ENCODE measurements at regions not wholly inside any gene's neighbourhood (a gene's known extent, or its start where the extent isn't known, plus 50 kb on each side); places are given as distances from the start of the nearest gene placed in this dataset.
A peak's percentile ranks its signal among the peaks of the same experiment; 100 is the strongest.

DNA sequence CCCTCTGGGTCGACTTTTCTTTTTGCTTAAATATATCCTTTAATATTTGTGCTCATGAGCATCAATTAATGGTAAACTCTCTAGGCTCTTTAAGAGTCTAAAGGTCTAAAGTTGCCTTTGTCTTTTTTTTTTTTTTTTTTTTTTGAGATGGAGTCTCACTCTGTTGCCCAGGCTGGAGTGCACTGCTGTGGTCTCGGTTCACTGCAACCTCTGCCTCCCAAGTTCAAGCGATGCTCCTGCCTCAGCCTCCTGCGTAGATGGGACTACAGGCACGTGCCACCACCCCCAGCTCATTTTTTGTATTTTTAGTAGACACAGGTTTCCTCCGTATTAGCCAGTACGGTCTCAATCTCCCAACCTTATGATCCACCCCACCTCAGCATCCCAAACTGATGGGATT is 122.0 kb upstream of the TMEM170B start:
- Histone ChIP-seq H3K27ac (ENCODE audit: low read depth in 2 of 2, low read length in 1 of 2) (no peak overlapping the region), H2AFZ (ENCODE audit: low read depth) (no peak overlapping the region), H3K9ac (no peak overlapping the region), H3K4me3 (ENCODE audit: low read depth in 2 of 2, low read length in 1 of 2) (no peak overlapping the region), H3K4me2 (no peak overlapping the region), H3K9me2 (no peaks in the 10 kb centered on the region), H4K20me1 (ENCODE audit: insufficient read depth) (no peaks in the 10 kb centered on the region; the same call in 1 of the 2 replicates), H3K4me1 (ENCODE audit: control insufficient read depth in 1 of 2, insufficient read depth in 2 of 2, low read depth in 1 of 2, low read length in 1 of 2) (peaks cover 9 to 22% of the 10 kb centered on the region in 2 experiments), H3K9me3 (no peaks in the 10 kb centered on the region), H3K27me3 (ENCODE audit: insufficient read depth) (no peaks in the 10 kb centered on the region), H3K36me3 (replicated peaks in 1 of 2; ENCODE audit: control insufficient read depth in 1 of 2, insufficient read depth in 2 of 2, low read length in 1 of 2) (no peaks in the 10 kb centered on the region), H3K79me2 (ENCODE audit: insufficient read depth) (no peaks in the 10 kb centered on the region), H3F3A (replicated peaks; ENCODE audit: insufficient read depth) (peaks cover 25% of the 10 kb centered on the region)
- DNase-seq, result no peak
- CTCF ChIA-PET, result interaction anchor here (1.0 kb wide), 1 partner anchor 169 kb away, joined by 3 read pairs; no protein-coding TSS in a partner anchor
- POLR2A ChIA-PET, result no interaction called here
- TF ChIP-seq SIN3A (IDR thresholded peaks at IDR 0.05; ENCODE audit: borderline replicate concordance, low read depth, low read length) (no peak), MEF2A (IDR thresholded peaks at IDR 0.05; ENCODE audit: borderline replicate concordance, low read depth) (no peak), FOXM1 (IDR thresholded peaks at IDR 0.05; ENCODE audit: low read depth) (no peak), ELF1 (IDR thresholded peaks at IDR 0.05) (no peak), TCF12 (IDR thresholded peaks at IDR 0.05) (no peak)
- 96% methylated on average over 7 of the region's 7 CpGs for WGBS (ENCODE audit: low lambda C conversion rate)

DNA sequence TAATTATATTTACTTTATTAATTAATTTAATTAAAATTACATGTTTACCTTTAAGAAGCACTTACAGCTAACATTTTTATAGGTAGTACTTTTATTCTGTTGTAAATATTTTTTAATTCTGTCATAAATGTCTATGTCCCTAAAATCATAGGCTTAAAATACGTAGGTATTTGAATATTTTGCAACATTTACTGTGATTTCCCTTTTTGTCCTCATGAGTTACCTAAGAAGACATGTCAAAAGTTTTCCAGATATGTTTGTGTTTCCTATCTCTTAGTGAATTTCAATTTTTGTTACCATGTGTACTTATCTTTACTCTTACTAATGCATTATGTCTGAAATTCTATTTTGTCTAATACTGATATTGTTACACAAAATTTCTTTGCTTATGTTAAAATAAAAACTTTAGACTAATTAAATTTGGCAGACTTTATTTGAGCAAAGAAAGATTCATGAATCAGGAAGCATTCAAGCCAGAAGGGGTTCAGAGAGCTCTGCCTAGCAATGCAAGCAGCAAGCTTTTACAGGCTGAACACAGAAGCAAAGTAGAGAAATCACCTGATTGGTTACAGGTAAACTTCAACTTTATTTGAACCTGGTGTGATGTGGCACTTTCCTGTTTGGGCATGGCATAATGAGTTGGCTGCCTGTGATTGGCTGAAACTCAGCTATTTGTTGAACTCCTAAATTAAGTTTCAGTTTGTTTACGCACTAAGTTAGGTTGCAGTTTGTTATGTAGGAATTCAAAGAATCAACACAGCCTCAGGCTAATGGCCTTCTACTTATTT is 123.2 kb upstream of the TMEM170B start:
- Histone ChIP-seq H4K20me1 (ENCODE audit: insufficient read depth) (no peaks in the 10 kb centered on the region; the same call in 1 of the 2 replicates), H3K4me3 (ENCODE audit: low read depth in 2 of 2, low read length in 1 of 2) (no peak overlapping the region), H3K9me3 (no peaks in the 10 kb centered on the region), H3K9me2 (no peaks in the 10 kb centered on the region), H3K27ac (ENCODE audit: low read depth in 2 of 2, low read length in 1 of 2) (peak overlapping the region in 1 of 2 experiments; percentile 47; a peak in 2 of 4 replicates), H3K4me1 (ENCODE audit: control insufficient read depth in 1 of 2, insufficient read depth in 2 of 2, low read depth in 1 of 2, low read length in 1 of 2) (peaks cover 9 to 23% of the 10 kb centered on the region in 2 experiments), H3K79me2 (ENCODE audit: insufficient read depth) (no peaks in the 10 kb centered on the region), H3K9ac (no peak overlapping the region), H3F3A (replicated peaks; ENCODE audit: insufficient read depth) (peaks cover 33% of the 10 kb centered on the region), H3K27me3 (ENCODE audit: insufficient read depth) (no peaks in the 10 kb centered on the region), H2AFZ (ENCODE audit: low read depth) (no peak overlapping the region), H3K36me3 (replicated peaks in 1 of 2; ENCODE audit: control insufficient read depth in 1 of 2, insufficient read depth in 2 of 2, low read length in 1 of 2) (no peaks in the 10 kb centered on the region), H3K4me2 (no peak overlapping the region)
- ChIA-PET POLR2A (interaction anchor here (0.8 kb wide), 1 partner anchor 13 kb away, joined by 3 read pairs; no protein-coding TSS in a partner anchor), CTCF (interaction anchor here (1.3 kb wide), 1 partner anchor 10 kb away, joined by 6 read pairs; no protein-coding TSS in a partner anchor)
- no peak for DNase-seq
- TF ChIP-seq, protein P1, sequence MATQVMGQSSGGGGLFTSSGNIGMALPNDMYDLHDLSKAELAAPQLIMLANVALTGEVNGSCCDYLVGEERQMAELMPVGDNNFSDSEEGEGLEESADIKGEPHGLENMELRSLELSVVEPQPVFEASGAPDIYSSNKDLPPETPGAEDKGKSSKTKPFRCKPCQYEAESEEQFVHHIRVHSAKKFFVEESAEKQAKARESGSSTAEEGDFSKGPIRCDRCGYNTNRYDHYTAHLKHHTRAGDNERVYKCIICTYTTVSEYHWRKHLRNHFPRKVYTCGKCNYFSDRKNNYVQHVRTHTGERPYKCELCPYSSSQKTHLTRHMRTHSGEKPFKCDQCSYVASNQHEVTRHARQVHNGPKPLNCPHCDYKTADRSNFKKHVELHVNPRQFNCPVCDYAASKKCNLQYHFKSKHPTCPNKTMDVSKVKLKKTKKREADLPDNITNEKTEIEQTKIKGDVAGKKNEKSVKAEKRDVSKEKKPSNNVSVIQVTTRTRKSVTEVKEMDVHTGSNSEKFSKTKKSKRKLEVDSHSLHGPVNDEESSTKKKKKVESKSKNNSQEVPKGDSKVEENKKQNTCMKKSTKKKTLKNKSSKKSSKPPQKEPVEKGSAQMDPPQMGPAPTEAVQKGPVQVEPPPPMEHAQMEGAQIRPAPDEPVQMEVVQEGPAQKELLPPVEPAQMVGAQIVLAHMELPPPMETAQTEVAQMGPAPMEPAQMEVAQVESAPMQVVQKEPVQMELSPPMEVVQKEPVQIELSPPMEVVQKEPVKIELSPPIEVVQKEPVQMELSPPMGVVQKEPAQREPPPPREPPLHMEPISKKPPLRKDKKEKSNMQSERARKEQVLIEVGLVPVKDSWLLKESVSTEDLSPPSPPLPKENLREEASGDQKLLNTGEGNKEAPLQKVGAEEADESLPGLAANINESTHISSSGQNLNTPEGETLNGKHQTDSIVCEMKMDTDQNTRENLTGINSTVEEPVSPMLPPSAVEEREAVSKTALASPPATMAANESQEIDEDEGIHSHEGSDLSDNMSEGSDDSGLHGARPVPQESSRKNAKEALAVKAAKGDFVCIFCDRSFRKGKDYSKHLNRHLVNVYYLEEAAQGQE (IDR thresholded peaks at IDR 0.05; ENCODE audit: low read depth, low read length), result no peak
- TF ChIP-seq JUND (IDR thresholded peaks at IDR 0.05) (no peak), MXI1 (IDR thresholded peaks at IDR 0.05; ENCODE audit: low read depth, low read length) (no peak), ELF1 (IDR thresholded peaks at IDR 0.05) (no peak), TAF1 (IDR thresholded peaks at IDR 0.05; ENCODE audit: borderline replicate concordance, low read depth, low read length) (no peak), TEAD4 (IDR thresholded peaks at IDR 0.05; ENCODE audit: borderline replicate concordance, insufficient read depth) (no peak), RFX5 (IDR thresholded peaks at IDR 0.05; ENCODE audit: low read length) (no peak), FOXM1 (IDR thresholded peaks at IDR 0.05; ENCODE audit: low read depth) (no peak), CHD2 (IDR thresholded peaks at IDR 0.05; ENCODE audit: low read length, partially characterized antibody) (no peak), GABPA (IDR thresholded peaks at IDR 0.05; ENCODE audit: low read depth) (no peak), GATA2 (CRISPR knock-in tag; IDR thresholded peaks at IDR 0.05) (no peak)
- TF ChIP-seq, protein P2, sequence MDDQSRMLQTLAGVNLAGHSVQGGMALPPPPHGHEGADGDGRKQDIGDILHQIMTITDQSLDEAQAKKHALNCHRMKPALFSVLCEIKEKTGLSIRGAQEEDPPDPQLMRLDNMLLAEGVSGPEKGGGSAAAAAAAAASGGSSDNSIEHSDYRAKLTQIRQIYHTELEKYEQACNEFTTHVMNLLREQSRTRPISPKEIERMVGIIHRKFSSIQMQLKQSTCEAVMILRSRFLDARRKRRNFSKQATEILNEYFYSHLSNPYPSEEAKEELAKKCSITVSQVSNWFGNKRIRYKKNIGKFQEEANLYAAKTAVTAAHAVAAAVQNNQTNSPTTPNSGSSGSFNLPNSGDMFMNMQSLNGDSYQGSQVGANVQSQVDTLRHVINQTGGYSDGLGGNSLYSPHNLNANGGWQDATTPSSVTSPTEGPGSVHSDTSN (IDR thresholded peaks at IDR 0.05), result no peak
- TF ChIP-seq, protein P3, sequence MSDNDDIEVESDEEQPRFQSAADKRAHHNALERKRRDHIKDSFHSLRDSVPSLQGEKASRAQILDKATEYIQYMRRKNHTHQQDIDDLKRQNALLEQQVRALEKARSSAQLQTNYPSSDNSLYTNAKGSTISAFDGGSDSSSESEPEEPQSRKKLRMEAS (IDR thresholded peaks at IDR 0.05; ENCODE audit: low read depth), result no peak
- TF ChIP-seq, protein P4, sequence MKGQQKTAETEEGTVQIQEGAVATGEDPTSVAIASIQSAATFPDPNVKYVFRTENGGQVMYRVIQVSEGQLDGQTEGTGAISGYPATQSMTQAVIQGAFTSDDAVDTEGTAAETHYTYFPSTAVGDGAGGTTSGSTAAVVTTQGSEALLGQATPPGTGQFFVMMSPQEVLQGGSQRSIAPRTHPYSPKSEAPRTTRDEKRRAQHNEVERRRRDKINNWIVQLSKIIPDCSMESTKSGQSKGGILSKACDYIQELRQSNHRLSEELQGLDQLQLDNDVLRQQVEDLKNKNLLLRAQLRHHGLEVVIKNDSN (IDR thresholded peaks at IDR 0.05; ENCODE audit: borderline replicate concordance, low read depth), result no peak
- WGBS (ENCODE audit: low lambda C conversion rate), result 92% methylated on average over 2 of the region's 2 CpGs
